ENCODE measurements at regions not wholly inside any gene's neighbourhood (a gene's known extent, or its start where the extent isn't known, plus 50 kb on each side); places are given as distances from the start of the nearest gene placed in this dataset.

DNA sequence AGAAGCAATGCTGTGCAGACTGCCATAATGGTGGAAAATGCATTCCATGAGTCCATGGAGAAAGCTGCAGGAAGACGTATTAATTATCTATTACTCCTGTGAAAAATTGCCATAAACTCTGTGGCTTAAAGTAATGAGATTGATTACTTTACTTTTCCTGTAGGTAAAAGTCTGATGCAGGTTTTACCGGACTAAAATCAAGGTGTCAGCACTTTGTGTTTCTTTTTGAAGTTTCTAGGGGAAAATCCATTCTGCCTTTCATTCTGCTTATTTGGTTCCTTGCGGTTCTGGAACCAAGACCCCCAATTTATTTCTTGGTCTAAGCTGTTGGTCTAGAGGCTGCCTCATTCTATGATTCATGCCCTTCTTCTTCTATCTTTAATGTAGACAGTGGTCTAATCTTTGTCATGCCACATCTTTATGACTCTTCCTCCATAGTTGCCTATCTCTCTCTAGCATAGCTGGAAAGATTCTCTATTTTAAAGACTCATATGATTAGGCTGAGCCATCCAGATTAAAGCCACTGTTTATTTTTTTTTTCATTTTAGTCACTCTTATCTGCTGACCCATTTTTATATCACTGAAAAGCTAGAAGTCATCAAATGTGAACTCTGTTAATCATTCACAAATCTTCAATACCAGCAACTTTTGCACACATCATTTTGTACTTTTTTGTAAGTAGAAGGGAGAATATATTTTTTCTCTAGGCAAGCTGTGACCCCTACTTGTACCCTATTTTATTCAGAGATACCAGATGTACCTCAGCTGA is 2056.4 kb downstream of the PCDH7 start:
- Mint-ChIP-seq H3K4me1 (ENCODE audit: low read depth, unreplicated experiment) (no peaks in the 10 kb centered on the region), H3K27ac (ENCODE audit: unreplicated experiment) (no peak overlapping the region), H3K4me3 (ENCODE audit: unreplicated experiment) (no peak overlapping the region), H3K27me3 (ENCODE audit: insufficient read depth, unreplicated experiment) (no peaks in the 10 kb centered on the region), H3K9me3 (ENCODE audit: unreplicated experiment) (peaks cover 24% of the 10 kb centered on the region), H3K36me3 (ENCODE audit: insufficient read depth, unreplicated experiment) (no peaks in the 10 kb centered on the region)
- CTCF ChIA-PET = no interaction called here
- Histone ChIP-seq H3K4me1 (no peaks in the 10 kb centered on the region), H3K36me3 (ENCODE audit: control insufficient read depth, insufficient read depth, low read length) (no peaks in the 10 kb centered on the region), H3K27me3 (replicated peaks; ENCODE audit: control insufficient read depth, insufficient read depth, low read length) (no peaks in the 10 kb centered on the region), H3K4me3 (ENCODE audit: low read depth, low read length) (no peak overlapping the region), H3K9me3 (no peaks in the 10 kb centered on the region)
- intact Hi-C loops (cut with micrococcal nuclease; ENCODE audit: unreplicated experiment) = no loop called here
- BruUV-seq (replicated peaks) = no TSS peak
- POLR2A ChIA-PET = no interaction called here
- TF ChIP-seq, protein P1, sequence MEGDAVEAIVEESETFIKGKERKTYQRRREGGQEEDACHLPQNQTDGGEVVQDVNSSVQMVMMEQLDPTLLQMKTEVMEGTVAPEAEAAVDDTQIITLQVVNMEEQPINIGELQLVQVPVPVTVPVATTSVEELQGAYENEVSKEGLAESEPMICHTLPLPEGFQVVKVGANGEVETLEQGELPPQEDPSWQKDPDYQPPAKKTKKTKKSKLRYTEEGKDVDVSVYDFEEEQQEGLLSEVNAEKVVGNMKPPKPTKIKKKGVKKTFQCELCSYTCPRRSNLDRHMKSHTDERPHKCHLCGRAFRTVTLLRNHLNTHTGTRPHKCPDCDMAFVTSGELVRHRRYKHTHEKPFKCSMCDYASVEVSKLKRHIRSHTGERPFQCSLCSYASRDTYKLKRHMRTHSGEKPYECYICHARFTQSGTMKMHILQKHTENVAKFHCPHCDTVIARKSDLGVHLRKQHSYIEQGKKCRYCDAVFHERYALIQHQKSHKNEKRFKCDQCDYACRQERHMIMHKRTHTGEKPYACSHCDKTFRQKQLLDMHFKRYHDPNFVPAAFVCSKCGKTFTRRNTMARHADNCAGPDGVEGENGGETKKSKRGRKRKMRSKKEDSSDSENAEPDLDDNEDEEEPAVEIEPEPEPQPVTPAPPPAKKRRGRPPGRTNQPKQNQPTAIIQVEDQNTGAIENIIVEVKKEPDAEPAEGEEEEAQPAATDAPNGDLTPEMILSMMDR (IDR thresholded peaks at IDR 0.05; ENCODE audit: insufficient read depth in 1 of 2, low read depth in 1 of 2, low read length in 1 of 2, severe bottlenecking in 1 of 2, unreplicated experiment in 1 of 2) = no peak
- no peak for DNase-seq

DNA sequence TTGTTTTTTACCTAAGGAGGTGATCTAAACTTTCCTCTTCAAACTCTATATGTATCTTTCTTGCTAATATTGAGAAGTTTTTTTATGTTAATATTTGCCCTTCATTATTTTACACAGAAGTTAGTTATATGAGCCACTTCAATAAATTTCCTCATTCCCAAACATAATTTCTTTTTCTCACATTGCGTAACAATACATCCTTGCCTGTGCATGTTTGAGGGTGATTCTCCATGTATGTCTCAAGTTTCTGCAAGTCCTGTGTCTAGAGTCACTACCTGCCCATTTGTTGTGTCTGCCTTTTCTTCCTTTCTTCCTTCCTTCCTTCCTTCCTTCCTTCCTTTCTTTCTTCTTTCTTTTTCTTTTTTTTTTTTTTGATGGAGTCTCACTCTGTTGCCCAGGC is 2057.9 kb downstream of the PCDH7 start:
- BruUV-seq (replicated peaks) = no TSS peak
- H3K36me3 ChIP-seq (ENCODE audit: control insufficient read depth, insufficient read depth, low read length) = no peaks in the 10 kb centered on the region
- no peak overlapping the region for H3K4me3 Mint-ChIP-seq (ENCODE audit: unreplicated experiment)
- no peak overlapping the region for H3K27ac Mint-ChIP-seq (ENCODE audit: unreplicated experiment)
- intact Hi-C loops (cut with micrococcal nuclease; ENCODE audit: unreplicated experiment) = no loop called here
- CTCF ChIA-PET = no interaction called here
- no peaks in the 10 kb centered on the region for H3K27me3 Mint-ChIP-seq (ENCODE audit: insufficient read depth, unreplicated experiment)
- H3K9me3 Mint-ChIP-seq (ENCODE audit: unreplicated experiment) = peaks cover 24% of the 10 kb centered on the region
- no peaks in the 10 kb centered on the region for H3K27me3 ChIP-seq (replicated peaks; ENCODE audit: control insufficient read depth, insufficient read depth, low read length)
- no peaks in the 10 kb centered on the region for H3K4me1 ChIP-seq
- H3K4me3 ChIP-seq (ENCODE audit: low read depth, low read length) = no peak overlapping the region
- POLR2A ChIA-PET = no interaction called here
- no peaks in the 10 kb centered on the region for H3K4me1 Mint-ChIP-seq (ENCODE audit: low read depth, unreplicated experiment)
- H3K9me3 ChIP-seq = no peaks in the 10 kb centered on the region
- H3K36me3 Mint-ChIP-seq (ENCODE audit: insufficient read depth, unreplicated experiment) = no peaks in the 10 kb centered on the region
- TF ChIP-seq, protein P1 (IDR thresholded peaks at IDR 0.05; ENCODE audit: insufficient read depth in 1 of 2, low read depth in 1 of 2, low read length in 1 of 2, severe bottlenecking in 1 of 2, unreplicated experiment in 1 of 2) = no peak
- DNase-seq = no peak

DNA sequence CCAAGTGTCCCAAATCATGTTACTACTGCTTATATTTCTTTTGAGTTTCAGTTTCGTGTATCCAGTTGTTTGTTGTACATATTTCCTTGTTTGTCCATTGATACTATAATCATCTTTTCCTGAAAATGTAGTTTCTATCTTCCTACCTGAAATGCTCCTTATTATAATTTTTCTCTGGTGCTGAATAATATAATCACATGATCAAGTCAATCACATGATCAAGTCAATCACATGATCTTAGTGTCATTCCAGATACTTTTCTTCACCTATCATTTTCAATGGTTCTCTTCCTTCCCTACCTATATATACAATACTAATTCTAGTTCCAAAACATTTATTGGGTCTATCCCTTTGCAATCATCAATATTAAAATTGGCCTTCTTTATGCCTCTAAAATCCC is 2058.8 kb downstream of the PCDH7 start:
- H3K27ac Mint-ChIP-seq (ENCODE audit: unreplicated experiment) = no peak overlapping the region
- Histone ChIP-seq H3K27me3 (replicated peaks; ENCODE audit: control insufficient read depth, insufficient read depth, low read length) (no peaks in the 10 kb centered on the region), H3K9me3 (no peaks in the 10 kb centered on the region), H3K4me1 (no peaks in the 10 kb centered on the region), H3K36me3 (ENCODE audit: control insufficient read depth, insufficient read depth, low read length) (no peaks in the 10 kb centered on the region), H3K4me3 (ENCODE audit: low read depth, low read length) (no peak overlapping the region)
- POLR2A ChIA-PET = no interaction called here
- no TSS peak for BruUV-seq (replicated peaks)
- no peaks in the 10 kb centered on the region for H3K27me3 Mint-ChIP-seq (ENCODE audit: insufficient read depth, unreplicated experiment)
- H3K4me1 Mint-ChIP-seq (ENCODE audit: low read depth, unreplicated experiment) = no peaks in the 10 kb centered on the region
- H3K4me3 Mint-ChIP-seq (ENCODE audit: unreplicated experiment) = no peak overlapping the region
- intact Hi-C loops (cut with micrococcal nuclease; ENCODE audit: unreplicated experiment) = no loop called here
- CTCF ChIA-PET = no interaction called here
- DNase-seq = no peak
- no peaks in the 10 kb centered on the region for H3K36me3 Mint-ChIP-seq (ENCODE audit: insufficient read depth, unreplicated experiment)
- TF ChIP-seq, protein P1 (IDR thresholded peaks at IDR 0.05; ENCODE audit: insufficient read depth in 1 of 2, low read depth in 1 of 2, low read length in 1 of 2, severe bottlenecking in 1 of 2, unreplicated experiment in 1 of 2) = no peak
- H3K9me3 Mint-ChIP-seq (ENCODE audit: unreplicated experiment) = peaks cover 24% of the 10 kb centered on the region

Data from Caco-2 (cell line).